Activated CD4-positive, alpha-beta T cell treated with anti-CD3 and anti-CD28 coated beads, Interleukin-2, amount 50 U/mL, for 4 hours (primary cell): ENCODE measurements at regions not wholly inside any gene's neighbourhood (a gene's known extent, or its start where the extent isn't known, plus 50 kb on each side); places are given as distances from the start of the nearest gene placed in this dataset.
"Not testable (repeated sequence)": the region's sequence is repeated elsewhere in the genome, so short reads cannot be mapped to it uniquely, and the experiment has no call there.

ENCODE experiments used
- DNase-seq, 2 experiments: peaks; one replicate each; pipeline ENCODE4 v3.0.0-alpha.2; 2020

- no peak for DNase-seq
Observed at GRCh38 chr14:53735916-53736315, 220.7 kb downstream of the BMP4 start.

GRCh38 chr14:53723221-53723620, 233.4 kb downstream of the BMP4 start:
- DNase-seq = no peak

- no peak for DNase-seq
Observed at GRCh38 chr14:53719536-53719935, 237.1 kb downstream of the BMP4 start.

- DNase-seq = no peak
Observed at GRCh38 chr14:53716578-53716977, 240.0 kb downstream of the BMP4 start.

- no peak for DNase-seq
Observed at GRCh38 chr14:53715193-53715721, 241.4 kb downstream of the BMP4 start.

GRCh38 chr14:53714495-53715192, 242.0 kb downstream of the BMP4 start:
- no peak for DNase-seq

- not testable (repeated sequence) for DNase-seq
Observed at GRCh38 chr14:53712901-53713300, 243.7 kb downstream of the BMP4 start.

- DNase-seq = no peak
Observed at GRCh38 chr14:53711205-53711604, 245.4 kb downstream of the BMP4 start.

- DNase-seq = no peak
Observed at GRCh38 chr14:53710615-53711014, 246.0 kb downstream of the BMP4 start.

GRCh38 chr14:53709381-53709780, 247.2 kb downstream of the BMP4 start:
- DNase-seq = no peak

GRCh38 chr14:53703457-53703856, 253.2 kb downstream of the BMP4 start:
- no peak for DNase-seq

GRCh38 chr14:53701108-53701875, 255.3 kb downstream of the BMP4 start:
- DNase-seq = no peak

GRCh38 chr14:53696217-53696965, 260.2 kb downstream of the BMP4 start:
- DNase-seq = no peak

- no peak for DNase-seq
Observed at GRCh38 chr14:53695692-53696214, 260.9 kb downstream of the BMP4 start.

- DNase-seq = no peak
Observed at GRCh38 chr14:53692885-53693284, 263.7 kb downstream of the BMP4 start.

- no peak for DNase-seq
Observed at GRCh38 chr14:53692451-53692850, 264.2 kb downstream of the BMP4 start.

- DNase-seq = no peak
Observed at GRCh38 chr14:53683229-53683628, 273.4 kb downstream of the BMP4 start.

- DNase-seq = no peak
Observed at GRCh38 chr14:53672526-53672925, 284.1 kb downstream of the BMP4 start.

GRCh38 chr14:53670701-53671100, 285.9 kb downstream of the BMP4 start:
- DNase-seq = no peak

GRCh38 chr14:53668897-53669296, 287.7 kb downstream of the BMP4 start:
- DNase-seq = no peak

GRCh38 chr14:53663709-53664108, 292.9 kb downstream of the BMP4 start:
- no peak for DNase-seq

- DNase-seq = no peak
Observed at GRCh38 chr14:53655080-53655785, 301.4 kb downstream of the BMP4 start.

GRCh38 chr14:53652068-53652467, 304.6 kb downstream of the BMP4 start:
- no peak for DNase-seq
